DMS153 treated with DMSO at 0.1 percent for 48 hours (cell line): ENCODE measurements at regions not wholly inside any gene's neighbourhood (a gene's known extent, or its start where the extent isn't known, plus 50 kb on each side); places are given as distances from the start of the nearest gene placed in this dataset.
"Not testable (repeated sequence)": the region's sequence is repeated elsewhere in the genome, so short reads cannot be mapped to it uniquely, and the experiment has no call there.

Experiments used
- DNase-seq: peaks from one replicate; lab custom pipeline; 2025; ENCODE audit not compliant: unreplicated experiment; lab: John Stamatoyannopoulos, UW

- no peak for DNase-seq
These were observed 557.9 kb upstream of the GRAMD2B start for GRCh38 chr5:125865166-125865815.

- DNase-seq: no peak
These were observed 555.2 kb upstream of the GRAMD2B start for GRCh38 chr5:125868036-125868435.

- no peak for DNase-seq
These were observed 553.0 kb upstream of the GRAMD2B start for GRCh38 chr5:125870256-125870655.

- no peak for DNase-seq
These were observed 549.2 kb upstream of the GRAMD2B start for GRCh38 chr5:125874057-125874456.

- DNase-seq: no peak
These were observed 548.5 kb upstream of the GRAMD2B start for GRCh38 chr5:125874717-125875116.

- DNase-seq: no peak
These were observed 546.0 kb upstream of the GRAMD2B start for GRCh38 chr5:125877248-125877647.

GRCh38 chr5:125882061-125882460 lies 541.1 kb upstream of the GRAMD2B start:
- DNase-seq: no peak

- DNase-seq: no peak
These were observed 540.0 kb upstream of the GRAMD2B start for GRCh38 chr5:125883223-125883622.

- no peak for DNase-seq
These were observed 534.9 kb upstream of the GRAMD2B start for GRCh38 chr5:125888358-125888757.

GRCh38 chr5:125890511-125890931 lies 532.7 kb upstream of the GRAMD2B start:
- DNase-seq: no peak

- DNase-seq: no peak
These were observed 532.0 kb upstream of the GRAMD2B start for GRCh38 chr5:125891061-125891725.

GRCh38 chr5:125894383-125894782 lies 528.8 kb upstream of the GRAMD2B start:
- DNase-seq: no peak

- no peak for DNase-seq
These were observed 526.8 kb upstream of the GRAMD2B start for GRCh38 chr5:125896368-125896767.

GRCh38 chr5:125897089-125897488 lies 526.1 kb upstream of the GRAMD2B start:
- DNase-seq: no peak

- no peak for DNase-seq
These were observed 524.3 kb upstream of the GRAMD2B start for GRCh38 chr5:125898851-125899405.

GRCh38 chr5:125912028-125912427 lies 511.2 kb upstream of the GRAMD2B start:
- DNase-seq: no peak

GRCh38 chr5:125913200-125913599 lies 510.0 kb upstream of the GRAMD2B start:
- DNase-seq: no peak

- DNase-seq: no peak
These were observed 508.7 kb upstream of the GRAMD2B start for GRCh38 chr5:125914471-125914870.

- DNase-seq: not testable (repeated sequence)
These were observed 499.3 kb upstream of the GRAMD2B start for GRCh38 chr5:125923958-125924357.

GRCh38 chr5:125926172-125926571 lies 497.0 kb upstream of the GRAMD2B start:
- no peak for DNase-seq

GRCh38 chr5:125928663-125929062 lies 494.5 kb upstream of the GRAMD2B start:
- no peak for DNase-seq

- DNase-seq: no peak
These were observed 473.1 kb upstream of the GRAMD2B start for GRCh38 chr5:125950012-125950615.
